NB4 (cell line): ENCODE measurements at regions not wholly inside any gene's neighbourhood (a gene's known extent, or its start where the extent isn't known, plus 50 kb on each side); places are given as distances from the start of the nearest gene placed in this dataset.

Experiments
- MYC ChIP-seq: IDR thresholded peaks from 2 replicates; pipeline ENCODE4 v1.6.1; 2011; ENCODE audit warnings: low read depth, low read length
- TF ChIP-seq, protein P1 (sequence below): IDR thresholded peaks from one replicate; pipeline ENCODE4 v1.5.1; 2012; ENCODE audit warnings: low read depth, low read length

DNA sequence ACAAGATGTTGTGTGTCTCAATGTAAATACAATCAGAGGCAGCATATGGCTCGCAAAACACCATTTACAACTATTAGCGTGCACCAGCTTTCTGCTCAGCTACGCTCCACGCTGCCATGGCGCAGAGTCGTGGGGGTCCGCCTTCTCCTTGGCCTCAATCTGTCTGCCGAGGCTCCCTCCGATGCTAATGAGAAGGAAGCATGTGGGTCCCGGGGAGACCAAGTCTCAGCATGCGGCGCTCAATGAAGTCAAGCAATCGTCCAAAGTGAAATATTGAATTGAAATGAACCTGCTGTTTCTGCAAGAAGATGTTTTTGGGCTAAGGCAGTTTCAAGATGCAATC lies 228.9 kb downstream of the TOMM20 start:
- TF ChIP-seq, protein P1, sequence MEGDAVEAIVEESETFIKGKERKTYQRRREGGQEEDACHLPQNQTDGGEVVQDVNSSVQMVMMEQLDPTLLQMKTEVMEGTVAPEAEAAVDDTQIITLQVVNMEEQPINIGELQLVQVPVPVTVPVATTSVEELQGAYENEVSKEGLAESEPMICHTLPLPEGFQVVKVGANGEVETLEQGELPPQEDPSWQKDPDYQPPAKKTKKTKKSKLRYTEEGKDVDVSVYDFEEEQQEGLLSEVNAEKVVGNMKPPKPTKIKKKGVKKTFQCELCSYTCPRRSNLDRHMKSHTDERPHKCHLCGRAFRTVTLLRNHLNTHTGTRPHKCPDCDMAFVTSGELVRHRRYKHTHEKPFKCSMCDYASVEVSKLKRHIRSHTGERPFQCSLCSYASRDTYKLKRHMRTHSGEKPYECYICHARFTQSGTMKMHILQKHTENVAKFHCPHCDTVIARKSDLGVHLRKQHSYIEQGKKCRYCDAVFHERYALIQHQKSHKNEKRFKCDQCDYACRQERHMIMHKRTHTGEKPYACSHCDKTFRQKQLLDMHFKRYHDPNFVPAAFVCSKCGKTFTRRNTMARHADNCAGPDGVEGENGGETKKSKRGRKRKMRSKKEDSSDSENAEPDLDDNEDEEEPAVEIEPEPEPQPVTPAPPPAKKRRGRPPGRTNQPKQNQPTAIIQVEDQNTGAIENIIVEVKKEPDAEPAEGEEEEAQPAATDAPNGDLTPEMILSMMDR: no peak
- TF ChIP-seq MYC: no peak
